ENCODE measurements at regions not wholly inside any gene's neighbourhood (a gene's known extent, or its start where the extent isn't known, plus 50 kb on each side); places are given as distances from the start of the nearest gene placed in this dataset.

GRCh38 chr9:105835721-105836120, 141.4 kb downstream of the TMEM38B start:
- DNase-seq (ENCODE audit: low read depth, low spot score): no peak
- in situ Hi-C loops (cut with HindIII; ENCODE audit: low sequenced_read_pairs): no loop called here

GRCh38 chr9:105836936-105837660, 142.8 kb downstream of the TMEM38B start:
- no peak overlapping the region for H3K4me3 ChIP-seq (ENCODE audit: low read depth, low read length)
- TF ChIP-seq CTCF (IDR thresholded peaks at IDR 0.05; ENCODE audit: low read depth, low read length): no peak
- in situ Hi-C loops (cut with HindIII; ENCODE audit: low sequenced_read_pairs): no loop called here
- no peak for DNase-seq (ENCODE audit: low read depth, low spot score)

More at GRCh38 chr9:105835721-105836120, 141.4 kb downstream of the TMEM38B start:
- H3K4me3 ChIP-seq (ENCODE audit: low read depth, low read length): no peak overlapping the region
- no peak for TF ChIP-seq CTCF (IDR thresholded peaks at IDR 0.05; ENCODE audit: low read depth, low read length)

GRCh38 chr9:105841562-105841961, 147.2 kb downstream of the TMEM38B start:
- no peak overlapping the region for H3K4me3 ChIP-seq (ENCODE audit: low read depth, low read length)
- no peak for TF ChIP-seq CTCF (IDR thresholded peaks at IDR 0.05; ENCODE audit: low read depth, low read length)
- in situ Hi-C loops (cut with HindIII; ENCODE audit: low sequenced_read_pairs): no loop called here
- DNase-seq (ENCODE audit: low read depth, low spot score): no peak

- H3K4me3 ChIP-seq (ENCODE audit: low read depth, low read length): no peak overlapping the region
- TF ChIP-seq CTCF (IDR thresholded peaks at IDR 0.05; ENCODE audit: low read depth, low read length): peak; percentile 80
- in situ Hi-C loops (cut with HindIII; ENCODE audit: low sequenced_read_pairs): no loop called here
- peak; percentile 51 for DNase-seq (ENCODE audit: low read depth, low spot score)
These were observed 147.8 kb downstream of the TMEM38B start for GRCh38 chr9:105842023-105842644.

- TF ChIP-seq CTCF (IDR thresholded peaks at IDR 0.05; ENCODE audit: low read depth, low read length): no peak
- in situ Hi-C loops (cut with HindIII; ENCODE audit: low sequenced_read_pairs): no loop called here
- no peak overlapping the region for H3K4me3 ChIP-seq (ENCODE audit: low read depth, low read length)
- no peak for DNase-seq (ENCODE audit: low read depth, low spot score)
These were observed 152.5 kb downstream of the TMEM38B start for GRCh38 chr9:105846825-105847224.

GRCh38 chr9:105850852-105851500, 156.6 kb downstream of the TMEM38B start:
- H3K4me3 ChIP-seq (ENCODE audit: low read depth, low read length): no peak overlapping the region
- TF ChIP-seq CTCF (IDR thresholded peaks at IDR 0.05; ENCODE audit: low read depth, low read length): no peak
- in situ Hi-C loops (cut with HindIII; ENCODE audit: low sequenced_read_pairs): no loop called here
- DNase-seq (ENCODE audit: low read depth, low spot score): no peak

Measured in astrocyte of the spinal cord (primary cell).